ENCODE measurements at regions not wholly inside any gene's neighbourhood (a gene's known extent, or its start where the extent isn't known, plus 50 kb on each side); places are given as distances from the start of the nearest gene placed in this dataset.

DNA sequence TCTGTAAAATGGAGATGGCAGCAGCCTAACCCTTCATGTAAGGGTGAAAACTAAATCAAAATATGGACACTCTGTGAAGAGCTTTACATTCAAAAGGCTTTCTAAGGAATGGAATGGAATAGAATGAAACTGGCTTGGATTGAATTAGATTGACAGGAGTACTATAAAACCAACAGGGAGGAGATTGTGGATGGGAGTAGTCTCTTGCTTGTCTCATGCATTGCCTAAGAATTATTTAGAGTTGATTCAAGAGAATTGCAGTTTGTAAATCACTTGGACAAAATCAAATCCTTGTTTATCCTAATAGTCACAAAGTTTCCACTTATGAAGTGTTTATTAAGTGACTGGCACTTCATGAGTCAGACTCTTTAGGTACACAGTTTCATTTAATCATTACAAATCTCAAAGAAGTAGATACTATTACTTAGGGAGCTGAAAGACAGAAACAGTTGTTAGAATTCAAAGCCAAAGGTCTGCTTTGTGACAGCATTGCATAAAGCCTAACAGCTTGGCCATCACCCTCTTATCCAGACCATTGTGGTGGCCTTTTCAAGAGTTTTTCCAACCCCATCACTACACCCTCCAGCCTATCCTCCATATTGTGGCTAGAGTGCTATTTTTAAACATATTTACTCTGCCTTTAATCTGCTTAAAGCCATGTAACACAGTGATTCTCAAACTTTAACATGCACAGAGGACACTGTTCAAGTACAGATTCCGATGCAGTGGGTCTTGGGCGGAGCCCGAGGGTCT, 91.9 kb upstream of the GHITM start:
- TF ChIP-seq, protein P1, sequence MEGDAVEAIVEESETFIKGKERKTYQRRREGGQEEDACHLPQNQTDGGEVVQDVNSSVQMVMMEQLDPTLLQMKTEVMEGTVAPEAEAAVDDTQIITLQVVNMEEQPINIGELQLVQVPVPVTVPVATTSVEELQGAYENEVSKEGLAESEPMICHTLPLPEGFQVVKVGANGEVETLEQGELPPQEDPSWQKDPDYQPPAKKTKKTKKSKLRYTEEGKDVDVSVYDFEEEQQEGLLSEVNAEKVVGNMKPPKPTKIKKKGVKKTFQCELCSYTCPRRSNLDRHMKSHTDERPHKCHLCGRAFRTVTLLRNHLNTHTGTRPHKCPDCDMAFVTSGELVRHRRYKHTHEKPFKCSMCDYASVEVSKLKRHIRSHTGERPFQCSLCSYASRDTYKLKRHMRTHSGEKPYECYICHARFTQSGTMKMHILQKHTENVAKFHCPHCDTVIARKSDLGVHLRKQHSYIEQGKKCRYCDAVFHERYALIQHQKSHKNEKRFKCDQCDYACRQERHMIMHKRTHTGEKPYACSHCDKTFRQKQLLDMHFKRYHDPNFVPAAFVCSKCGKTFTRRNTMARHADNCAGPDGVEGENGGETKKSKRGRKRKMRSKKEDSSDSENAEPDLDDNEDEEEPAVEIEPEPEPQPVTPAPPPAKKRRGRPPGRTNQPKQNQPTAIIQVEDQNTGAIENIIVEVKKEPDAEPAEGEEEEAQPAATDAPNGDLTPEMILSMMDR (IDR thresholded peaks at IDR 0.05), result no peak
- TF ChIP-seq ZFX (IDR thresholded peaks at IDR 0.05; ENCODE audit: borderline replicate concordance), result no peak
